ENCODE measurements at regions not wholly inside any gene's neighbourhood (a gene's known extent, or its start where the extent isn't known, plus 50 kb on each side); places are given as distances from the start of the nearest gene placed in this dataset.

- no peak for TF ChIP-seq CTCF (conservative IDR thresholded peaks at IDR 0.05; ENCODE audit: low read length)
- TF ChIP-seq EZH2phosphoT487 (IDR thresholded peaks at IDR 0.05; ENCODE audit: borderline replicate concordance, low read depth, low read length): no peak
Observed at GRCh38 chr5:36502608-36503007, 103.8 kb upstream of the SLC1A3 start.
